Left lung (tissue), 4 donors: ENCODE measurements at regions not wholly inside any gene's neighbourhood (a gene's known extent, or its start where the extent isn't known, plus 50 kb on each side); places are given as distances from the start of the nearest gene placed in this dataset.

ENCODE experiments used
- ATAC-seq: fragments of 200-7000 bp; cut with Tn5 transposase; one replicate; pipeline ENCODE4 v1.9.1; 2020; ENCODE audit warnings: moderate library complexity
- DNase-seq, 4 donors: peaks; one replicate each; pipeline ENCODE4 v3.0.0-alpha.2; 2013 to 2020
- H3K27ac ChIP-seq, 2 donors: fragments of 200-600 bp; sonication (generic) in 1 of 2; one replicate each; pipeline versions ENCODE4 v1.5.0 to v1.8.0; 2020 to 2021
- H3K27me3 ChIP-seq, 2 donors: fragments of 200-600 bp; sonication (generic) in 1 of 2; one replicate each; pipeline versions ENCODE4 v1.5.0 to v1.8.0; 2020 to 2021
- H3K36me3 ChIP-seq, 2 donors: fragments of 200-600 bp; sonication (generic) in 1 of 2; one replicate each; pipeline versions ENCODE4 v1.5.0 to v1.8.0; 2020 to 2021
- H3K4me1 ChIP-seq, 2 donors: fragments of 200-600 bp; one replicate each; pipeline ENCODE4 v1.8.0; 2021
- H3K4me3 ChIP-seq, 2 donors: fragments of 200-600 bp; sonication (generic) in 1 of 2; one replicate each; pipeline versions ENCODE4 v1.5.0 to v1.8.0; 2020 to 2021; ENCODE audit warnings: mild to moderate bottlenecking in 1 of 2
- H3K9me3 ChIP-seq, 2 donors: fragments of 200-600 bp; sonication (generic) in 1 of 2; one replicate each; pipeline versions ENCODE4 v1.5.0 to v1.8.0; 2020 to 2021
- intact Hi-C, 2 donors: fragments of 100-400 bp; cut with DNase I; formaldehyde crosslinking; loops; one replicate each; pipeline versions ENCODE4 v1.11.2 to v1.14.2; 2022
- TF ChIP-seq, protein P1 (sequence below), 2 donors: fragments of 200-600 bp; sonication (generic) in 1 of 2; IDR thresholded peaks; one replicate each; pipeline versions ENCODE4 v1.5.0 to v1.8.0; 2021; ENCODE audit warnings: antibody characterized with exemption in 2 of 2
- donor health status: DM: no; HTN: yes; CAD: no.
- donor health status: DM: no; HTN: no; CAD: no.

DNA sequence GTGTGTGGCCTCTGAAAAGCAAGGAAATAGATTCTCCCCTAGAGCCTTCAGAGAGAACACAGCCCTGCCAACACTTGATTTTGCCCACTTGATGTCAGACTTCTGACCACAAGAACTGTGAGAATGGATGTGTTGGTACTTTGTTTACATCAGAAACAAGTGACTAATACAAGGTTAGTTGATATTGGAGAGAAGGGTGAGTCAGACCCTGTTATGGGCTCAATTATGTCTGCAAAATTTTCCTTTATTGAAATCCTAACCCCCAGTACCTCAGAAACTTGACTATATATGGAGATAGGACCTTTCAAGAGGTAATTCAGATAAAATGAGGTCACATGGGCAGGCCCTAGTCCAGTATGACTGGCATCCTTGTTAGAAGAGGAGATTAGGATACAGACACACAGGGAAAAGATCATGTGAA lies 226.7 kb downstream of the RFC3 start:
- Histone ChIP-seq H3K27me3 (no peaks in the 10 kb centered on the region), H3K9me3 (no peaks in the 10 kb centered on the region), H3K27ac (no peak overlapping the region), H3K4me1 (no peaks in the 10 kb centered on the region), H3K4me3 (no peak overlapping the region), H3K36me3 (no peaks in the 10 kb centered on the region)
- DNase-seq, result no peak
- ATAC-seq, result peak; percentile 68
- intact Hi-C loops, result no loop called here
- TF ChIP-seq, protein P1, sequence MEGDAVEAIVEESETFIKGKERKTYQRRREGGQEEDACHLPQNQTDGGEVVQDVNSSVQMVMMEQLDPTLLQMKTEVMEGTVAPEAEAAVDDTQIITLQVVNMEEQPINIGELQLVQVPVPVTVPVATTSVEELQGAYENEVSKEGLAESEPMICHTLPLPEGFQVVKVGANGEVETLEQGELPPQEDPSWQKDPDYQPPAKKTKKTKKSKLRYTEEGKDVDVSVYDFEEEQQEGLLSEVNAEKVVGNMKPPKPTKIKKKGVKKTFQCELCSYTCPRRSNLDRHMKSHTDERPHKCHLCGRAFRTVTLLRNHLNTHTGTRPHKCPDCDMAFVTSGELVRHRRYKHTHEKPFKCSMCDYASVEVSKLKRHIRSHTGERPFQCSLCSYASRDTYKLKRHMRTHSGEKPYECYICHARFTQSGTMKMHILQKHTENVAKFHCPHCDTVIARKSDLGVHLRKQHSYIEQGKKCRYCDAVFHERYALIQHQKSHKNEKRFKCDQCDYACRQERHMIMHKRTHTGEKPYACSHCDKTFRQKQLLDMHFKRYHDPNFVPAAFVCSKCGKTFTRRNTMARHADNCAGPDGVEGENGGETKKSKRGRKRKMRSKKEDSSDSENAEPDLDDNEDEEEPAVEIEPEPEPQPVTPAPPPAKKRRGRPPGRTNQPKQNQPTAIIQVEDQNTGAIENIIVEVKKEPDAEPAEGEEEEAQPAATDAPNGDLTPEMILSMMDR (IDR thresholded peaks at IDR 0.05), result no peak

DNA sequence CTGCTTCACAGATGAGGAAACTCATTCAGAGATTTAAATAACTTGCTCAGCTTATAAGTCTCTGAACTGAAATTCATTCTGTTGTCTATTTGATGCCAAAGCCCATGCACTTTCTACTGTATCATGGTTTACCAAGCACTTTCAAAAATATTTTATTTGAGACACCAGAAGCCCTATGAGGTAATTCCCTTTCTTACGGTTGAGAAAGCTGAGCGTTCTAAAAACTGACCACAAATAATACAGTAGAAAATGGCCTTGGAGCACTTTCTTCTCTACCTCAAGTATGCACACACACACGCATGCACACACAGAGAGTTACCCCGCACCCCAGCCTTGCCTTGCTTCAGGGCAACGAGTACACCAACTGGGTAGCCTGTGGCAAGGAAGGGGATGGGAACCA lies 228.5 kb downstream of the RFC3 start:
- Histone ChIP-seq H3K27me3 (no peaks in the 10 kb centered on the region), H3K4me3 (no peak overlapping the region), H3K27ac (no peak overlapping the region), H3K4me1 (no peaks in the 10 kb centered on the region), H3K36me3 (no peaks in the 10 kb centered on the region), H3K9me3 (peaks cover 0 to 8% of the 10 kb centered on the region in 2 donors)
- intact Hi-C loops, result no loop called here
- ATAC-seq (no peak), DNase-seq (no peak)
- TF ChIP-seq, protein P1 (IDR thresholded peaks at IDR 0.05), result no peak

DNA sequence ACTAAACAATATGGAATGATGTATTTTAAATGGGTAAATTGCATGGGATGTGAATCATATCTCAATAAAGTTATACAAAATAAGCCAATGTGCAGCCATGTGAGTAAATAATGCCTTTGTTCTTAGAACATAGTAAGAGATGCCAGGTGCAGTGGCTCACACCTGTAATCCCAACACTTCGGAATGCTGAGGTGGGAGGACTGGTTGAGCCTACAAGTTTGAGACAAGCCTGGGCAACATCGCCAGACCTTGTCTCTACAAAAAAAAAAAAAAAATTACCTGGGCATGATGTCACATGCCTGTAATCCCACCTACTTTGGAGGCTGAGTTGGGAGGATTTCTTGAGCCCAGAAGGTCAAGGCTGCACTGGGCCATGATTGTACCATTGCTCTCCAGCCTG lies 230.7 kb downstream of the RFC3 start:
- ATAC-seq, result no peak

DNA sequence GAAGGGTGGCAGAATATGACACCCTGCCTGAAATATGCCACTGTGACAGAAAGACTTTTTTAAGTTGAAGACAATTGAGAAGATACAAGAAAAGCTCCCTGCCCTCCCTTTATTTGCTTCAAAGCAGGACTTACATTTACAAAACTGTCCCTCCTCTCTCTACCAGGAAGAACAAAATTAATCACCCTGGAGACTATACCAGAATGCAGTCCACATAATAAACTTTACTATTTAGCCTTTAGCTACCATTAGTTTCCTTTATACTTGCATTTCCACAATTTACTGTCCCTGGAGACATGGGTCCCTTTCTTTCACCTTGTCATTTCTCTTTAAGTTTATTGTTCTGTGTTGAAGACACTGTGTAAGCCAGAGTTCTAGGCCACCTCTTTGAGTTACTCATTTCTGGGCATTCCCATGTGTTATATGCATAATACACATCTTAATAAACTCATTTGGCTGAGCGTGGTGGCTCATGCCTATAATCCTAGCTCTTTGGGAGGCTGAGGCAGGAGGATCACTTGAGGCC lies 238.8 kb downstream of the RFC3 start:
- Histone ChIP-seq H3K36me3 (no peaks in the 10 kb centered on the region), H3K4me3 (no peak overlapping the region)
- no peak for DNase-seq

More for the DNA sequence above, 230.7 kb downstream of the RFC3 start:
- TF ChIP-seq, protein P1 (IDR thresholded peaks at IDR 0.05), result no peak
- Histone ChIP-seq H3K36me3 (no peaks in the 10 kb centered on the region), H3K4me1 (no peaks in the 10 kb centered on the region), H3K27ac (no peak overlapping the region), H3K4me3 (no peak overlapping the region), H3K9me3 (peaks cover 0 to 12% of the 10 kb centered on the region in 2 donors), H3K27me3 (no peaks in the 10 kb centered on the region)
- no peak for DNase-seq
- intact Hi-C loops, result no loop called here

DNA sequence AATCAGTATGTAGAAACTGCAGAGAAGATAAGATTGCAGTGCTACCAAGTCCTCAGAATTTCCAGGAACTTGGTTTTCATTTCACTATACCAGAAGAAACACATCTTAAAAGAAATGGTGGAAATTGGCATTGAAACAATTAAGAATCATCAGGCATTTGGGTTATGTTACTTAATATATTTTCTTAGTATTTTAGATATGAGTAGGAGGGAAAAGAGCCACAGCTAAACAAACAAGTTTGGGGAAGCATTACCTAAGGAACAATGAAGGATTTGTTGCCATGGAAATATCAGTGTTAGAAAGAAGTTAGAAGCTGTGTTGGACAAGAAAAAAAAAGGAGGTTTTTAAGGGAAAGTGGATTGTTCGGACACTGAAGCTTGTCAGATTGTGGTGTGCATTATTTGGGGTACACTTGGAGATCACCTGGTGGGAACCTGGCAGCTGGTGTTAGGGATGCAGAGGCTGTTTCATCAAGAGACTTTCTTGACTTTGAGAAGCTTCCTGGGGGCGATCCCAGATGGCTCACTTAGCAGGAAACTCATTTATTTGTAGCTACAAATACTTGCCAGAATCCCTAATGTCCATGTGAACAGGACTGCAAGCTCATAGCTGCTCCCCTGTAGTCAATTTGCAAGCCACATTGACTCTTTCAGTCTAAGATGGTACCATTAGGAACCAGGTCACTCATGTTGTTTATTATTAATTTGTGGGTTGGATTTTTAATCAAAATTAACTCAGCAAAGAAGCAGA lies 246.7 kb downstream of the RFC3 start:
- no peaks in the 10 kb centered on the region for H3K27me3 ChIP-seq
- TF ChIP-seq, protein P1 (IDR thresholded peaks at IDR 0.05), result no peak
- peaks cover 0 to 2% of the 10 kb centered on the region in 2 donors for H3K9me3 ChIP-seq
- H3K4me3 ChIP-seq, result no peak overlapping the region
- H3K4me1 ChIP-seq, result no peaks in the 10 kb centered on the region
- no peaks in the 10 kb centered on the region for H3K36me3 ChIP-seq
- intact Hi-C loops, result no loop called here
- no peak overlapping the region for H3K27ac ChIP-seq
- DNase-seq (no peak), ATAC-seq (no peak)

More for the DNA sequence above, 238.8 kb downstream of the RFC3 start:
- no peak overlapping the region for H3K27ac ChIP-seq
- intact Hi-C loops, result no loop called here
- no peaks in the 10 kb centered on the region for H3K27me3 ChIP-seq
- no peak for ATAC-seq
- no peaks in the 10 kb centered on the region for H3K4me1 ChIP-seq
- peaks cover 0 to 11% of the 10 kb centered on the region in 2 donors for H3K9me3 ChIP-seq
- TF ChIP-seq, protein P1 (IDR thresholded peaks at IDR 0.05), result no peak
